Fibroblast of skin of back (primary cell): ENCODE measurements at regions not wholly inside any gene's neighbourhood (a gene's known extent, or its start where the extent isn't known, plus 50 kb on each side); places are given as distances from the start of the nearest gene placed in this dataset.

ENCODE experiments used
- DNase-seq: peaks from one replicate; pipeline ENCODE4 v3.0.0-alpha.2; 2013

- no peak for DNase-seq
Measured at GRCh38 chr1:230510496-230510895, 84.4 kb upstream of the PGBD5 start.

DNA sequence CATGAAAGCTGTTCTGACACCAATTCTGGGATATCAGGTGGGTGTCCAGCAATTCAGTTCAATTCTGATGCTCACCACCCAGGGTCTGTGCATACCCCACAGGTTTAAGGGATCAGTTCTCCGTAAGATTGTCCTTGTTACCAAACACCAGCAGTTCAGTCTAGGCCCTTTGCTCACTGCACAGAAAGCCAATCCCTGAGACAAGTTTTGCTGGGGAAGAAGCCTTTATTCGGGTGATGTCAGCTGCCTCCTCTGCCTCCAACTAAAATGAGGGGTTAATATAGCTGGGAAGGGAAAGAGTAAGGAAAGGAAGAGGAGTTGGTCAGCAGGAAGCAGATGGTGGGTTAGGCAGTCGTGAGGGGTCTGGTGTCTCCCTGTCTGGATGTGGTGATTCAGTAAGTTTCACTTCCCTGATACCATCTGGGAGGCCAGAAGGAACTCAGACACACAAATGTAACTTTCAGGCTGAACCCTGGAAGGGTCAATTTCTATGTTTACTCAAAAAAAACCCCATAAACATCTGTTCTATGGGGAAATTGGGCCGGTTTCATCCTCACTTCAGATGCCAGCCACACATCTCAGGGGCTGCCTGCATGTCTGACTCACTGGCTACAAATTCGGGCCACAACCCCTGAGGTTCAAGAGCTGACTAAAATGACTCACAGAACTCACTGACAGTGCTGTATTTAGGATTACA, 83.3 kb upstream of the PGBD5 start:
- DNase-seq, result peak; percentile 91

DNA sequence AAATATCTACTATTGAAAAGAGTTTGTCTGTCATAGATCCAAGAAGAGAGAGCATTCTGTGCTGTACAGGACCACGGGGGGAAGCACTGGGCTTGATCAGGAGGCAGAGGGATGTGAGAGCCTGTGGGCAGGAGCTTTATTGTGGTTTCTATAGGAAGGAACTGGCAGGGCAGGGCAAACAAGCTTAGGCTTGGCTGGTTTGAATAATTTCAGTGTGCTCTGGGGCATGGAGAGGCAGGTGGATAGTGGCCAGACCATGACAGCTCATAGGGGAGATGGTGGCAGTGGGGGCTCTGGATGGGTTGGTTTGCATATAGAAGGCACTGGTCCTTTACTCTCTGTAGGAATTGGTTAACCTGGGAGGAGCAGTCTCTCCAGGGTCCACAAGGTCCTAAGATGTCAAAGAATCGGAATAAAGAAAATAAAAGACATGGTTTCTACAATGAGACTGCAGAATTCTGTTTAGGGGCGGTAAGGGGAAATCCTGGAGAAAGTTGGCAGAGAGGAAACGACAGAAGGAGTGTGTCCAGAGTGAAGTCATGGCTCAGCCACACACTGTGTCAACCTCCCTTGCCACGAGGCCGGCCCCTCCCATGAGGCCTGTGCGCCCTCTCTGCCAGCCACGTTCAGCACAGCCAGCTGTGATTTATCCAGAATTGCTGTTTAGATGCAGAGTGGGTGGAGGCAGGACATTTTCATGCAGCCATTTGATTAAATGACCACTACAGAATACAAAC, 81.7 kb upstream of the PGBD5 start:
- DNase-seq, result peak; percentile 32

DNA sequence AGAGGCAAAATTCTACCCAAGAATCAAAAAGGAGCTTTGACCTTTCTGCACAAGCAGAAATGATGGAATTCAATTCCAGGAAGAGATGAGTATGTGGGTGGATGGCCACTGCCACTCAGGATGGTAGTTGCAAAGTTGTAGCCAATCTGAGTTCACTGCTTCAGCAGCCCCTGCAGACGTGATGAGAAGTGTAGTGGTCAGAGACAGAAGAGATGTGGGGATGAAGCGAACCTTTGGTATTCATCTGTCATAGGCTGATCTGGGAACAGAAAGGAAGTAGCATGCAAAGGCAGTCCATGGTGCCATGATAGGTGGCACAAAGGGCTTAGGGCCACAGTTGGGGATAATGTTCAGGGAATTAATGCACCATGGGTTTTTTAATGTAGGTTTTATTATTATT, 81.1 kb upstream of the PGBD5 start:
- no peak for DNase-seq

- no peak for DNase-seq
Measured at GRCh38 chr1:230506451-230506850, 80.3 kb upstream of the PGBD5 start.

GRCh38 chr1:230504310-230504709, 78.2 kb upstream of the PGBD5 start:
- no peak for DNase-seq

DNA sequence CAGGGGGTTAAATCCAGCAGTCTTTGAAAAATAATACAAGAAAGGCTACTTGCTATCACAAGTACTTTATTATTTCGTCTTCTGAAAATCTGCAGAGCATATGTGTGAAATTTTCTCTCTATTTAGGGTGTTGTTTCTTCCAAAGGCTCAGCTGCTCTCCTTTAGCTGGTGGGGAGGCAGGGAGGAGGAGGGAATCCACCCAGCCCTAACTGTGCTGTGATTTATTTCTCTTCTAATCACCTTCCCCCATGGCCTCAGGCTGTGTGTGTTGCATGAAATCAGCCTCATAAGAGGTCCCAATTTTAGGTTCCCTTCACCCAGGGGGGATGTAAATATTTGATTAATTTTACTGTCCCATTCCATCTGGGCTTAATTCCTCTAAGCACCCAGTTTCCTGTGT, 77.6 kb upstream of the PGBD5 start:
- DNase-seq, result no peak

GRCh38 chr1:230502996-230503395, 76.9 kb upstream of the PGBD5 start:
- DNase-seq, result no peak

- no peak for DNase-seq
Measured at GRCh38 chr1:230502306-230502705, 76.2 kb upstream of the PGBD5 start.

GRCh38 chr1:230501849-230502248, 75.7 kb upstream of the PGBD5 start:
- DNase-seq, result no peak

GRCh38 chr1:230501242-230501641, 75.1 kb upstream of the PGBD5 start:
- DNase-seq, result no peak

DNA sequence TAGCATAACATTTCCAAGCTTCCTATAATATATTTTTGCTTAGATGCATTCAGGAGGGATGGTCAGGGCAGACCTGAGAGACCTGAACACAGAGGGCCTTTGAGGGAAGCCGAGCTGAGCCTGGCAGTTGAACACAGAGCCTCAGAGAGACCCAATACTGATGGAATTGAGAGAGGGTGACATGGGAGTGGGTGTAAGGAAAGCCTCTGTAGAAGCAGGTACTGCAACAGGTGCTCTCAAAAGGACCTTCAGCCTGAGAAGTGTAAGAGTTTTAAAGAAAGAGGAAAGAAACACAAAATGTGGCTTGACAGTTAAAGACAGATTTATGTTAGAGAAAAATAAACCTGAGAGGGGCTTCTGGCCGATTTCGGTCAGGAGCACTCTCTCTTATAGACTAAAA, 73.9 kb upstream of the PGBD5 start:
- DNase-seq, result no peak

GRCh38 chr1:230499496-230499895, 73.4 kb upstream of the PGBD5 start:
- DNase-seq, result no peak

DNA sequence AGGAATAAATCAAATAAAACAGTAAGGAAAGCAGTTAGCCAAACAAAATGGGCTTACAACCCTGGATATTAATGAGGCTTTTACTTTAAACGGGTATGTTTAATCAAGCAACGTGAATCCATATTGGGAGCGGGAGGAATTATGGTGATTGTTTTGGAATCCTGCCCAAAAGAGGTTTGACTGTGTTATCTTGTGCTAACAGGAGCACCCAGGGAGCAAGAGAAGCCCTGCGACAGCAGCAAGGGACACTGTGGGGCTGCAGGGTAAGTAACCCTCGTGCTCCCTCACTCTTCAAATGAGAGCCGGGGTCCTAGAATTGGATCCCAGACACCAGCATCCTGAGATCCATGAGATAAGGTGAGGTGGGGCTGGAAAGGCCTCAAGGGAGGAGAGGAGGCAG, 72.6 kb upstream of the PGBD5 start:
- DNase-seq, result no peak

DNA sequence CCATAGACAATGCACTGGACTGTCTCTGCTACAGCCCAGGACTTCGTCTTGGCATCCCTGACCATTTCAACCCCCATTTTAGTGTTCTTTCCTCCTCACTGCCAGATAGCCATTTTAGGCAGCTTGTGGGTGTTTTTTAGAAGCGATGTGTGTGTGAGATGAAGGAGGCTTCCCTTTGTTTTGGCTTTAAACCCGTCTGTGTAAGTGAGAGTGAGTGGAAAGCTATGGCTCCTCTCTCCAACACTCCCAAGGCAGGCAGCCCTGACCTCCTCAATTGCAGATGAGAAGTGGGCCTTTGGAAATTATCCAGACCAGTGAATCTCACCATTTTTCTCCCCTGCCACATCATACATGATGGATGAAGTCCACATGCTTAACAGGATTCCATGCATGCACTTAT, 70.3 kb upstream of the PGBD5 start:
- DNase-seq, result no peak

DNA sequence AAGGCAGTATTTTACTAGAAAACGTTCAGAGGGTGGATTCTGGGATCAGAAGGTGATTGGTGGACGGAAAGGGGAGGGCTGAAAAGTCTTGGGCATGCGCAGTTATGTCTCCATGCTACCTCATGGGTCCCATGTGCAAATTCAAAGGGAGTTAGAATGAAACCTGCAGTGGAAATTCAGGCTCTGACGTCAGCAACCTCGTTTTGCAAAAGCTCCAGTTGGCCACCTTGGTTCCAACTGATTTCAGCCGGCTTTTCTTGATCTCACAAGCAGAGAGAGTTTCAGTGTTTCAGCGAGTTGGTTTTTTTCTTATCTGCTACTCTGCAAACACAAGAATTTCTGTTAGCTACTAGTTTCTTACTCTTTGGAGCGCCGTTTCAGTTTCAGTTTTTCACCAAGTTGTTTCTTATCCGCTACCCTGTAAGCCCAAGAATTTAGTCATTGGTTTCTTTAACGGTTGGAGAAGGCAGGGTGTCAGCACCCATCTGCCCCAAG, 69.8 kb upstream of the PGBD5 start:
- DNase-seq, result no peak

DNA sequence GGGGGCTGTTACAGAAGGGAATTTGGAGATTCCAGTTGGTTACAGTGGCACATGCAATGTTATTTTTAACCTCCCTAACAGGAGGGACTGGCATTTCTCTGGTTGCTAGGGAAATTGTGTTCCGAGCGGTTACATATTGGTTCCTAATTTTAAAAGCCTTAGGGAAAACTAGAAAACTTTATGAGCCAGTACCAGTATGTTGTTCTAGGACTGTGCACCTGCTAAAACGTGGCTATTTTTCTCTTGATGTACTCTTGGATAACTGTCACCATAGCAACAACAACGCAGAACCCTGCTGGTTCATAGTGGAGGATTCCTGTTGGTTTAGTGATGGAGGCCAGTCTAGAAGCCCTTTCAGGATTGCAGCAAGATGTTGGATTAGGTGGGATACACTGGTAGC, 68.9 kb upstream of the PGBD5 start:
- no peak for DNase-seq

DNA sequence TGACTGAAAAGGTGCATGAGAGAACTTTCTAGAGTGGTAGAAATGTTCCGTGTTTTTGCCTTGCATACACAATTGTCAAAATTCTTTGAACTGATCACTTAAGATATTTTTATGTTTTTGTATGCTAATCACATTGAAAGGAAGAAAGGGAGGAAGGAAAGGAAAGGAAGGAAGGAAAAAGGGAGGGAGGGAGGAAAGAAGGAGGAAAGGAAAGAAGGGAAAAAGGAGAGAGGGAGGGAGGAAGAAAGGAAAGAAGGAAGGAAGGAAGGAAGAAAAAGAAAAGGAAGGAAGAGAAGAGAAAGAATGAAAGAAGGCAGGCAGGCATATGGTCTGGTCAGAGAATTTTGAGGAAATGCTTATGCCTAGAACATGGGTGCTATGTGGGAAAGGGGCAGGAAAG, 68.4 kb upstream of the PGBD5 start:
- no peak for DNase-seq

DNA sequence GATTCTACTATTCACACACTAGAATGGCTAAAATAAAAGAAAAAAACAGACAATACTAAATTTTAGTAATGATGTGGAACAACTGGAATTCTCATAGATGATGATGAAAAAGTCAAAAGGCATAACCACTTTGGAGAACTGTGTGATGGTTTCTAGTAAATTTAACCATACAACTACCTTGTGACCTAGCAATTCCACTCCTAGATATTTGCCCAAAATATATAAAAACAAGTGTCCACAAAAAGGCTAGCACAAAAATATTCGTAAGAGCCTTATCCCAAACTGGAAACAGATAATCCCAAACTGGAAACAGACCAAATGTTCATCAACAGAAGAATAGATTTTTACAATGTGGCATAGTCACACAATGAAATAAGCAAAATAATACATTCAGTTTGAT, 67.9 kb upstream of the PGBD5 start:
- no peak for DNase-seq

- DNase-seq, result no peak
Measured at GRCh38 chr1:230493264-230493663, 67.1 kb upstream of the PGBD5 start.

DNA sequence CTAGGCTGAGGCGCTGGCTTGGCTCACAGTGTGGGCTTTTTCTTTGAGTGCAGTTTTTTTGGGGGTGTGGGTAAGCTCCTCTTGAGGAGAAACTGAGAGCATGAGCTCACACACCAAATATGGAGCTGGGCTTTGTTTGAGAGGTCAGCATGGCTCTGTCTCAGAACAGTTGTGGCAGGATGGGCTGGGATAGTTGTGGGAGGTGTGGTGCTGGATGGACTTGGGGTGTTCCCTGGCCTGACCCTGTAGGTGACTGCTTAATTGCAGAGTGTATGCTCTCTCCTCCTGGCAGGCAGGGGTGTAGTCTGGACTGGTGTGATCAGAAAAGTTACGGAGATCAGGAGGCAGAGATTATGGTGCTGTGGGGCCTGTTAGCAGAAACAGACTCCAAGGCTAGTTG, 64.3 kb upstream of the PGBD5 start:
- no peak for DNase-seq

DNA sequence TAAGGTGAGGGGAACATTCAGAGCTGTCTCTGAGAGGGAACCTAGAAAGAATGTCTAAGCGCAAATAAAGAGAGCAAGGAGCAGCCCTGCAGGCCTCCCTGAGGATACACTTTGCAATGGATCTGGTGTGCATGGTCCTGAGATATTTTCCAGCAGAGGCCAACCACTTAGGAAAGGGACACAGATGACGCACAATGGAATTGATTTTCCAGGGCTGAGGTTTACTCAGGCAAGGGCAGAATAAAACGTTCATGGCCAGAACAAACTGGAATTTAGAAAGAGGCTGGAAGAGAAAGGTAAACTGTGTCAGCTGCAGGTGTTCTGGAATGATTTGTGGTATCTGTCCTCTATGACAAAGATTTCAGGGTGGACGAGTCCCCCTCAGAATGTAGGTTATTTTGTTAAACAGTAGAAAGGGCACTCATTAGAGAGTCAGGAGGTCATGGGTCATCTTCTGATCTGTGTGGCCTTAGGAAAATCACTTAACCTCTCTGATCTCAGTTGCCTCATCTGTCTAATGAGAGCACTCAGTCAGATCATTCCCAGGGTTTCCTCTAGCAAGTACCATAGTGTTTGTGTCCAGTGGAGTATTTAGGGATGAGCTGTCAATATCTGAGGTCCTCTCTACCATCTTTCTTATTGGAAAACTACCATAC, 61.8 kb upstream of the PGBD5 start:
- DNase-seq, result no peak

DNA sequence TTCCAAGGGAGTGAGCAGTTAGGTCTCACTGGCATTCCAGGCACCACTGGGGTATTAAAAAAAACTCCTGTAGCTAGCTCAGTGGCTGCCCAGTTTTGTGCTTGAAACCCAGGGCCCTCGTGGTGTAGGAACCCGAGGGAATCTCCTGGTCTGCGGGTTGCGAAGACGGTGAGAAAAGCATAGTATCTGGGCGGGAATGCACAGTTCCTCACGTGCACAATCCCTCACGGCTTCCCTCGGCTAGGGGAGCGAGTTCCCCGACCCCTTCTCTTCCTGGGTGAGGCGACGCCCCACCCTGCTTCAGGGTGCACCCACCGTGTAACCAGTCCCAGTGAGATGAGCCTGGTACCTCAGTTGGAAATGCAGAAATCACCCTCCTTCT, 50.5 kb upstream of the PGBD5 start:
- no peak for DNase-seq
